ENCODE measurements at regions not wholly inside any gene's neighbourhood (a gene's known extent, or its start where the extent isn't known, plus 50 kb on each side); places are given as distances from the start of the nearest gene placed in this dataset.

DNA sequence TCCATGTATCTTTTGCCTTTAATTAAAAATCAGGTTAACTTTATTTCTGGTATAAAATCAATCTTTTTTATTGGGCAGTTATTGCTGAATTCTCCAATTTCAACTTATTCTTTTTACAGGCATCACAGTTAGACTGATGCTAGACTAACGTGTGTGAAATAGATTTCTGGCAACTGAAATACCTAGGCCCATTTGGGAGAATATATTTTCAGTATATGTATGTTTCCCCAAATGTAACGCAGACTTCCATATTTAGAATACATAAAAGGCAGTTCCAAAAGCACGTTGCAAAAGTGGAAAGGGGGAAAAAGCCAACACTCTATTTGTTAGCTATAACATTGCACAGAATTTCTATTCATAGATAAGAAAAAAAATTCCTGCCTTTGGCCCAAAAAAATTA lies 297.0 kb downstream of the ATP23 start:
- TF ChIP-seq, protein P1, sequence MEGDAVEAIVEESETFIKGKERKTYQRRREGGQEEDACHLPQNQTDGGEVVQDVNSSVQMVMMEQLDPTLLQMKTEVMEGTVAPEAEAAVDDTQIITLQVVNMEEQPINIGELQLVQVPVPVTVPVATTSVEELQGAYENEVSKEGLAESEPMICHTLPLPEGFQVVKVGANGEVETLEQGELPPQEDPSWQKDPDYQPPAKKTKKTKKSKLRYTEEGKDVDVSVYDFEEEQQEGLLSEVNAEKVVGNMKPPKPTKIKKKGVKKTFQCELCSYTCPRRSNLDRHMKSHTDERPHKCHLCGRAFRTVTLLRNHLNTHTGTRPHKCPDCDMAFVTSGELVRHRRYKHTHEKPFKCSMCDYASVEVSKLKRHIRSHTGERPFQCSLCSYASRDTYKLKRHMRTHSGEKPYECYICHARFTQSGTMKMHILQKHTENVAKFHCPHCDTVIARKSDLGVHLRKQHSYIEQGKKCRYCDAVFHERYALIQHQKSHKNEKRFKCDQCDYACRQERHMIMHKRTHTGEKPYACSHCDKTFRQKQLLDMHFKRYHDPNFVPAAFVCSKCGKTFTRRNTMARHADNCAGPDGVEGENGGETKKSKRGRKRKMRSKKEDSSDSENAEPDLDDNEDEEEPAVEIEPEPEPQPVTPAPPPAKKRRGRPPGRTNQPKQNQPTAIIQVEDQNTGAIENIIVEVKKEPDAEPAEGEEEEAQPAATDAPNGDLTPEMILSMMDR (conservative IDR thresholded peaks at IDR 0.05 in 1 of 2, IDR thresholded peaks at IDR 0.05 in 1 of 2; ENCODE audit: extremely low read depth in 1 of 2, insufficient read depth in 1 of 2, low read depth in 1 of 2, low read length in 2 of 2) = no peak
- no peak for TF ChIP-seq EZH2 (IDR thresholded peaks at IDR 0.05; ENCODE audit: borderline replicate concordance, low read length)

Measured in mammary epithelial cell (primary cell).